G401 (cell line): ENCODE measurements at regions not wholly inside any gene's neighbourhood (a gene's known extent, or its start where the extent isn't known, plus 50 kb on each side); places are given as distances from the start of the nearest gene placed in this dataset.

Source experiments
- DNase-seq: peaks from one replicate; pipeline ENCODE4 v3.0.0-alpha.2; 2015; ENCODE audit warnings: low spot score
- in situ Hi-C: cut with HindIII; loops from 2 replicates; pipeline ENCODE4 v1.10.0; 2016; ENCODE audit warnings: low sequenced_read_pairs, mixed read lengths

- DNase-seq: no peak
- in situ Hi-C loops: no loop called here
These were observed 73.8 kb downstream of the CBLN2 start for GRCh38 chr18:72470391-72470790.

GRCh38 chr18:72468021-72468710, 76.0 kb downstream of the CBLN2 start:
- in situ Hi-C loops: no loop called here

GRCh38 chr18:72460210-72460680, 83.9 kb downstream of the CBLN2 start:
- no peak for DNase-seq
- in situ Hi-C loops: no loop called here

More at GRCh38 chr18:72468021-72468710, 76.0 kb downstream of the CBLN2 start:
- DNase-seq: no peak

GRCh38 chr18:72458271-72458670, 85.9 kb downstream of the CBLN2 start:
- in situ Hi-C loops: no loop called here
- no peak for DNase-seq

- DNase-seq: no peak
- in situ Hi-C loops: no loop called here
These were observed 87.3 kb downstream of the CBLN2 start for GRCh38 chr18:72456802-72457201.

GRCh38 chr18:72452328-72452727, 91.8 kb downstream of the CBLN2 start:
- DNase-seq: no peak
- in situ Hi-C loops: no loop called here

GRCh38 chr18:72444798-72445155, 99.4 kb downstream of the CBLN2 start:
- in situ Hi-C loops: no loop called here
- DNase-seq: no peak

GRCh38 chr18:72444111-72444797, 99.9 kb downstream of the CBLN2 start:
- in situ Hi-C loops: no loop called here
- DNase-seq: no peak

- in situ Hi-C loops: no loop called here
- DNase-seq: no peak
These were observed 107.7 kb downstream of the CBLN2 start for GRCh38 chr18:72436401-72436800.

- DNase-seq: no peak
- in situ Hi-C loops: no loop called here
These were observed 110.4 kb downstream of the CBLN2 start for GRCh38 chr18:72433756-72434155.

- DNase-seq: no peak
- in situ Hi-C loops: no loop called here
These were observed 116.4 kb downstream of the CBLN2 start for GRCh38 chr18:72427721-72428120.

GRCh38 chr18:72419914-72420313, 124.2 kb downstream of the CBLN2 start:
- in situ Hi-C loops: no loop called here
- no peak for DNase-seq

GRCh38 chr18:72412927-72413326, 131.2 kb downstream of the CBLN2 start:
- DNase-seq: no peak
- in situ Hi-C loops: no loop called here

GRCh38 chr18:72411261-72411660, 132.9 kb downstream of the CBLN2 start:
- in situ Hi-C loops: no loop called here

GRCh38 chr18:72410399-72410798, 133.7 kb downstream of the CBLN2 start:
- in situ Hi-C loops: no loop called here

More at GRCh38 chr18:72411261-72411660, 132.9 kb downstream of the CBLN2 start:
- DNase-seq: no peak

GRCh38 chr18:72409903-72410302, 134.2 kb downstream of the CBLN2 start:
- in situ Hi-C loops: no loop called here
- no peak for DNase-seq

More at GRCh38 chr18:72410399-72410798, 133.7 kb downstream of the CBLN2 start:
- DNase-seq: no peak

GRCh38 chr18:72407048-72407447, 137.1 kb downstream of the CBLN2 start:
- in situ Hi-C loops: no loop called here
- DNase-seq: no peak

GRCh38 chr18:72391951-72392350, 152.2 kb downstream of the CBLN2 start:
- no peak for DNase-seq
- in situ Hi-C loops: no loop called here

- no peak for DNase-seq
- in situ Hi-C loops: no loop called here
These were observed 152.7 kb downstream of the CBLN2 start for GRCh38 chr18:72391427-72391826.

GRCh38 chr18:72378016-72378415, 166.1 kb downstream of the CBLN2 start:
- in situ Hi-C loops: no loop called here
- DNase-seq: no peak

- in situ Hi-C loops: no loop called here
- no peak for DNase-seq
These were observed 167.9 kb downstream of the CBLN2 start for GRCh38 chr18:72376256-72376655.
